Epithelial cell of esophagus (primary cell): ENCODE measurements at regions not wholly inside any gene's neighbourhood (a gene's known extent, or its start where the extent isn't known, plus 50 kb on each side); places are given as distances from the start of the nearest gene placed in this dataset.

ENCODE experiments used
- DNase-seq: peaks from one replicate; pipeline ENCODE4 v3.0.0; 2010; ENCODE audit warnings: low read depth
- H3K4me3 ChIP-seq: 2 replicates; pipeline ENCODE4 v1.5.1; 2011; ENCODE audit warnings: mild to moderate bottlenecking, low read length, control low read depth
- TF ChIP-seq, protein P1 (sequence below): IDR thresholded peaks from 2 replicates; pipeline ENCODE4 v1.5.1; 2011; ENCODE audit warnings: low read depth, mild to moderate bottlenecking, low read length, control low read depth, inconsistent platforms; ENCODE audit not compliant: insufficient read depth; ENCODE audit errors: missing control alignments

DNA sequence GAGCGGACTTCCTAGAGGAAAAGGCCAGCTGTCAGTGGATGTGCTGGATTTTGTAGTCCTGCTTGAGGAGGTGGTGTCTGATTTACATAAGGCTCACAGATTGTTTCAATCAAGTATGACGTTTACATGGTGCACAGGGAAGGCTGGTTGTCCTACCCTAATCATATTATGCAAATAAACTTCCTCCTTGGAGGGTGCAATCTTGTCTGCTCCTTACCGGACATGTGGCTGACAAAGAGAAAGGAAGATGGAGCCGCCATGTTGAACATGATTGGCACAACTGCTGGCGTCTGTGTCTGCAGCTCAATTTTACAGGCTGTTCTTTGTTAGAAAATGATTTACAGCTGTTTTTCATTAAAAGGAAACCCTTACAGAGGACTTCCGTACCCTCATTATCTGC, 1656.1 kb downstream of the KCNT2 start:
- no peak for DNase-seq
- TF ChIP-seq, protein P1, sequence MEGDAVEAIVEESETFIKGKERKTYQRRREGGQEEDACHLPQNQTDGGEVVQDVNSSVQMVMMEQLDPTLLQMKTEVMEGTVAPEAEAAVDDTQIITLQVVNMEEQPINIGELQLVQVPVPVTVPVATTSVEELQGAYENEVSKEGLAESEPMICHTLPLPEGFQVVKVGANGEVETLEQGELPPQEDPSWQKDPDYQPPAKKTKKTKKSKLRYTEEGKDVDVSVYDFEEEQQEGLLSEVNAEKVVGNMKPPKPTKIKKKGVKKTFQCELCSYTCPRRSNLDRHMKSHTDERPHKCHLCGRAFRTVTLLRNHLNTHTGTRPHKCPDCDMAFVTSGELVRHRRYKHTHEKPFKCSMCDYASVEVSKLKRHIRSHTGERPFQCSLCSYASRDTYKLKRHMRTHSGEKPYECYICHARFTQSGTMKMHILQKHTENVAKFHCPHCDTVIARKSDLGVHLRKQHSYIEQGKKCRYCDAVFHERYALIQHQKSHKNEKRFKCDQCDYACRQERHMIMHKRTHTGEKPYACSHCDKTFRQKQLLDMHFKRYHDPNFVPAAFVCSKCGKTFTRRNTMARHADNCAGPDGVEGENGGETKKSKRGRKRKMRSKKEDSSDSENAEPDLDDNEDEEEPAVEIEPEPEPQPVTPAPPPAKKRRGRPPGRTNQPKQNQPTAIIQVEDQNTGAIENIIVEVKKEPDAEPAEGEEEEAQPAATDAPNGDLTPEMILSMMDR, result no peak
- no peak overlapping the region for H3K4me3 ChIP-seq

DNA sequence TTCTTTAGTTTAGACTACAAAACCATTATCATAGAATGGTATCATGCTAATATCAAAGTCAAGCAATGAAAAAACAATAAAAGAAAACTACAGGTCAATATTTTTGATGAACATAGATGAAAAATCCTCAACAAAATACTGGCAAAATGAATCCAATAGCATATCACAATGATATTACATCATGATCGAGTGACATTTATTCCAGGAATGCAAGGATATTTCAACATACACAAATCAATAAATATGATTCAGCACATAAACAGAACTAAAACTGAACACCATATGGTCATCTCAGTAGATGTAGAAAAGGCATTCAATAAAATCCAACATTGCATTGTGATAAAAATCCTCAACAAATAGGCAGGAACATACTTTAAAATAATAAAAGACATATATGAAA, 1657.7 kb downstream of the KCNT2 start:
- H3K4me3 ChIP-seq, result no peak overlapping the region
- no peak for DNase-seq
- TF ChIP-seq, protein P1, result no peak

DNA sequence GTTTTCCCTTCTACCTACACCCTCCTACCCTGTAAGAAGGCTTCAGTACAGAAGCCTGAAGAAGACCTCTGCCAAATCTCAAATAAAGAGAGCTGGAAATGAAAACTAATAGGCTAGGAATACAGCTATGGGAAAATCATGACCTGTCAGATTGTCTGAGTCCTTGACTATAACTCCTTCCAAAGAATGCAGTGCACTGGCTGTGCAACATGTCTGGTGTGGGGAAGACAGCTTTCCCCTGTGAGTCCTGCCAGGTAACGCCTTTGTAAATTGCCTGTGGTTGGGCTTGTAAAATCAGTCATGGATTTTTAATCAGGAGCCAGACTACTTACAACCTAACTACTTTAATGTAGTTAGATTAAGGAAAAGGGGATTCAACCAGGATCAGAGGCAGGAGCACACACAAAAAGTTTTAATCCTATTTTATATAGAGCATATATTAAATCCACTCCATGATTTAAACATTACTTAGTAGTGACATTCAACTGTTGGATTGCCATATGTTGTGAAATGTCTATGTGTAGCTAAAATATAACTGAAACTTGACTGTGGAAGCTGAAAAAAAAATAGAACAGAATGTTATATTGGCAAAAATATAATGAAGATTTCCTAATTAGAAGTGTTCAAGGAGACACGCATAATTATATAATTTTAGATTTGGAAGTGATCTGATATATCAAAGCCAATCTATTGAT, 1667.8 kb downstream of the KCNT2 start:
- no peak overlapping the region for H3K4me3 ChIP-seq
- TF ChIP-seq, protein P1, result no peak
- DNase-seq, result no peak

DNA sequence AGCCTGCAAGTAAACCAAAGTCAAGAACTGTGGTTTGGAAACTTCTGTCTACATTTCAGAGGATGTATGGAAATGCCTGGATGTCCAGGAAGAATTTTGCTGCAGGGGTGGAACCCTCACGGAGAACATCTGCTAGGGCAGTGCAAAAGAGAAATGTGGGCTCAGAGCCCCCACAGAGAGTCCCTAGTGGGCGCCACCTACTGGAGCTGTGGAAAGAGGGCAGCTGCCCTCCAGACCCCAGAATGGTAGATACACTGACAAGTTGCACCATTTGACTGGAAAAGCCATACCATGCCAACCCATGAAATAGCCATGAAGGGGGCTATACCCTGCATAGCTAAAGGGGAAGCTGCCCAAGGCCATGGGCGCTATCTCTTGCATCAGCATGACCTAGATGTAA, 1672.4 kb downstream of the KCNT2 start:
- no peak for DNase-seq
- TF ChIP-seq, protein P1, result no peak
- H3K4me3 ChIP-seq, result no peak overlapping the region

DNA sequence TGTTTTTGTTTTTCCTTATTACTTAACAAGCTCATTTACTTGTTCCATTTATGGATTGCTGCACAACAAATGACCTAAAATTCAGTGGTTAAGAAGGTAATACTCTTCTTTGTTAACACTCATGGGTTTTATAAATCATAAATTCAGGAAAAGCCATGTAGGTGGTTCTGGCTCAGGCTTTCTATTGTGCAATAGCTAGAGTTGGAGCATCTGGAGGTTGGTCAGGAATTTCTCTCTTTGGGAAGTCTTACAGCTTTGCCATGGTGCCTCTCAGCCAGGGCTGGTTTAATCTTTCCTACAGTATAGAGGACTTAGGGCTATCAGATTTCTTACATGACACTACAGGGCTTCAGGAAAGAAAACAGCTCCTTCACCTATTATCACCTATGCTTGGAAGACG, 1677.1 kb downstream of the KCNT2 start:
- no peak overlapping the region for H3K4me3 ChIP-seq
- TF ChIP-seq, protein P1, result no peak
- no peak for DNase-seq

DNA sequence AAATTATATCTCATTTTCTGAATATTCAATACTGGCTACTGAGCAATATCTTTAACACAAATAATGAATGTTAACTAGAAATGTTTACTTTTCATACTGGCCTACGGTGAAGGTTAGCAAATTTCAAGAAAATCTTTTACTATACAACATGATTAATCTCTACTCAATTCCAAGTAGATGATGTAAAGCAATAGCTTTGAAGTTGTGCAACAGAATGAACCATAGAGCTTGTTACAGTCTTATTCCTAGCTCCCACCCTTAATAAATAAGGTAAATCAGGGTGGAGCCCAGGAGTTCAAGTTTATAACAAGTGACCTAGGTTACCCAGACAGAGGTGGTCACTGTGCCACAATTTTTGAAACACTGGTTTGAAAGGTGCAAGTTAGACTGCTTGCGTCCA, 1678.1 kb downstream of the KCNT2 start:
- DNase-seq, result no peak
- no peak overlapping the region for H3K4me3 ChIP-seq
- TF ChIP-seq, protein P1, result no peak

DNA sequence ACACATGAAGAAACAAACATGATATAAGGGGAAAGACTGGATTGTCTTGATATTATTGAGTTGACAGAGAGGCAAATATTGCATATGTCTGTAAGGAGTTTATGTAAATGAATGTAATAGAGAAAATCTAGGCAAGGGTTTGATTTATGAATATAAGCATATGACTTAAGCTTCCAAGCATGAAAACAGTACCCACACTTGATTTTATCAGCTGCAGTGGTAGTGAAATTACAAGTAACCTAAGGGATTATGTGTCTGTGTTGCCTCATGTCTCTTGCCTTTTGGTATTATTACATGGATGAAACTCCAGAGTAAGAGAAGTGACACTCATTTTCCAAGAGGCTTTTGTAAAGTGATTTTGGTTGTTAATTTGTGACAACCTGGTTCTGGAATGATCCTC, 1678.9 kb downstream of the KCNT2 start:
- no peak overlapping the region for H3K4me3 ChIP-seq
- TF ChIP-seq, protein P1, result no peak
- no peak for DNase-seq
